ENCODE measurements at regions not wholly inside any gene's neighbourhood (a gene's known extent, or its start where the extent isn't known, plus 50 kb on each side); places are given as distances from the start of the nearest gene placed in this dataset.

DNA sequence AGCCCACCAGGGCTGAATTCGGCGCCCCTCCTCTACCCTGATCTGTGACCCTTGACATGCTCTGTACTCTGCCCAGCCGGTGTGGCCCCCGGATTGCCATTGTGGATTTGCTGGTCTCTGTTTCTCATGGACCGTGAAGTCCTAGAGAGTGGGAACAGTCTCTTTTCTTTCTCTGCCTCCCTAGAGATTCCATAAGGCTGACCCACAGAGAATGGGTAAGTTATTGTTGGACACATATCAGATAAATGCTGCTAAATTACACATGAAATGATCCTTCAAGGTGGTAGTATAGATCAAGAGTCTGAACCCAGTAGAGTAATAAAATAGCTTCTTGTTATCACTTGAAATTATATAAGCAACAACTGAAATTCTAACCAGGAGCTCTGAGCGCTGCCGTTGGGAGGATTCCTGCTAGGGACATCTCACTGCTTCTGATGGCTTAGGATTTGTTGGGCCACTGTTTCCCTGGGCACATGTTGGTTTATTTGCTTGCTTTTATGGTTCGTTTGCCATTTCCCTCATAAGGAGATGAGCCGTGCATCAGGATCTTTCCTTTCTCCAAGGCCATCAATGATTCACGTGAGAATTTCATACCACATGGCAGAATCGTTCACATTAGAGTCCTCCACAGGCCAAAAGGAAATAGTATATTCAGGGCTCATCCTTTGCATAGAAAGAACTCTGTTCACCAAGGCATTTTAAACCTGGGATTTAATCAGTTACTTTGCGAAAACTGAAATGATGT is 111.9 kb downstream of the ZBTB18 start:
- ATAC-seq: no peak
- H3K4me3 ChIP-seq (ENCODE audit: low read depth in 2 of 2, low read length in 2 of 2): no peak overlapping the region
- in situ Hi-C loops (cut with HindIII; ENCODE audit: low pct_unique_long_range_greater_than_20kb, low sequenced_read_pairs): no loop called here
- ChIA-PET CTCF (no interaction called here), POLR2A (no interaction called here)
- H3K4me1 ChIP-seq (ENCODE audit: control insufficient read depth, insufficient read depth, low read length): peaks cover 9% of the 10 kb centered on the region; the same call in 1 of the 2 replicates
- peak overlapping the region; percentile 40; the same call in 1 of the 2 replicates for H3K27ac ChIP-seq (ENCODE audit: low read length)
- H3K27me3 ChIP-seq (ENCODE audit: control insufficient read depth, insufficient read depth, low read length): no peaks in the 10 kb centered on the region
- DNase-seq (ENCODE audit: low read depth, low spot score): no peak
- intact Hi-C loops (cut with micrococcal nuclease; ENCODE audit: unreplicated experiment): no loop called here
- TF ChIP-seq SIN3A (IDR thresholded peaks at IDR 0.05; ENCODE audit: borderline replicate concordance, insufficient read depth, low read depth, low read length) (no peak), TCF7L2 (IDR thresholded peaks at IDR 0.05; ENCODE audit: low read depth, low read length) (no peak), POLR2AphosphoS5 (IDR thresholded peaks at IDR 0.05; ENCODE audit: low read depth, low read length) (no peak)
- TF ChIP-seq, protein P1, sequence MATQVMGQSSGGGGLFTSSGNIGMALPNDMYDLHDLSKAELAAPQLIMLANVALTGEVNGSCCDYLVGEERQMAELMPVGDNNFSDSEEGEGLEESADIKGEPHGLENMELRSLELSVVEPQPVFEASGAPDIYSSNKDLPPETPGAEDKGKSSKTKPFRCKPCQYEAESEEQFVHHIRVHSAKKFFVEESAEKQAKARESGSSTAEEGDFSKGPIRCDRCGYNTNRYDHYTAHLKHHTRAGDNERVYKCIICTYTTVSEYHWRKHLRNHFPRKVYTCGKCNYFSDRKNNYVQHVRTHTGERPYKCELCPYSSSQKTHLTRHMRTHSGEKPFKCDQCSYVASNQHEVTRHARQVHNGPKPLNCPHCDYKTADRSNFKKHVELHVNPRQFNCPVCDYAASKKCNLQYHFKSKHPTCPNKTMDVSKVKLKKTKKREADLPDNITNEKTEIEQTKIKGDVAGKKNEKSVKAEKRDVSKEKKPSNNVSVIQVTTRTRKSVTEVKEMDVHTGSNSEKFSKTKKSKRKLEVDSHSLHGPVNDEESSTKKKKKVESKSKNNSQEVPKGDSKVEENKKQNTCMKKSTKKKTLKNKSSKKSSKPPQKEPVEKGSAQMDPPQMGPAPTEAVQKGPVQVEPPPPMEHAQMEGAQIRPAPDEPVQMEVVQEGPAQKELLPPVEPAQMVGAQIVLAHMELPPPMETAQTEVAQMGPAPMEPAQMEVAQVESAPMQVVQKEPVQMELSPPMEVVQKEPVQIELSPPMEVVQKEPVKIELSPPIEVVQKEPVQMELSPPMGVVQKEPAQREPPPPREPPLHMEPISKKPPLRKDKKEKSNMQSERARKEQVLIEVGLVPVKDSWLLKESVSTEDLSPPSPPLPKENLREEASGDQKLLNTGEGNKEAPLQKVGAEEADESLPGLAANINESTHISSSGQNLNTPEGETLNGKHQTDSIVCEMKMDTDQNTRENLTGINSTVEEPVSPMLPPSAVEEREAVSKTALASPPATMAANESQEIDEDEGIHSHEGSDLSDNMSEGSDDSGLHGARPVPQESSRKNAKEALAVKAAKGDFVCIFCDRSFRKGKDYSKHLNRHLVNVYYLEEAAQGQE (IDR thresholded peaks at IDR 0.05; ENCODE audit: insufficient read depth in 1 of 2, low read depth in 2 of 2, low read length in 1 of 2): no peak
- TF ChIP-seq, protein P2, sequence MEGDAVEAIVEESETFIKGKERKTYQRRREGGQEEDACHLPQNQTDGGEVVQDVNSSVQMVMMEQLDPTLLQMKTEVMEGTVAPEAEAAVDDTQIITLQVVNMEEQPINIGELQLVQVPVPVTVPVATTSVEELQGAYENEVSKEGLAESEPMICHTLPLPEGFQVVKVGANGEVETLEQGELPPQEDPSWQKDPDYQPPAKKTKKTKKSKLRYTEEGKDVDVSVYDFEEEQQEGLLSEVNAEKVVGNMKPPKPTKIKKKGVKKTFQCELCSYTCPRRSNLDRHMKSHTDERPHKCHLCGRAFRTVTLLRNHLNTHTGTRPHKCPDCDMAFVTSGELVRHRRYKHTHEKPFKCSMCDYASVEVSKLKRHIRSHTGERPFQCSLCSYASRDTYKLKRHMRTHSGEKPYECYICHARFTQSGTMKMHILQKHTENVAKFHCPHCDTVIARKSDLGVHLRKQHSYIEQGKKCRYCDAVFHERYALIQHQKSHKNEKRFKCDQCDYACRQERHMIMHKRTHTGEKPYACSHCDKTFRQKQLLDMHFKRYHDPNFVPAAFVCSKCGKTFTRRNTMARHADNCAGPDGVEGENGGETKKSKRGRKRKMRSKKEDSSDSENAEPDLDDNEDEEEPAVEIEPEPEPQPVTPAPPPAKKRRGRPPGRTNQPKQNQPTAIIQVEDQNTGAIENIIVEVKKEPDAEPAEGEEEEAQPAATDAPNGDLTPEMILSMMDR (IDR thresholded peaks at IDR 0.05): no peak
- BruUV-seq (replicated peaks): no TSS peak
- H3K9me3 ChIP-seq (ENCODE audit: control insufficient read depth, insufficient read depth, low read depth, low read length): no peaks in the 10 kb centered on the region; the same call in 1 of the 2 replicates
- no peaks in the 10 kb centered on the region for H3K36me3 ChIP-seq (ENCODE audit: control insufficient read depth, insufficient read depth, low read length)

DNA sequence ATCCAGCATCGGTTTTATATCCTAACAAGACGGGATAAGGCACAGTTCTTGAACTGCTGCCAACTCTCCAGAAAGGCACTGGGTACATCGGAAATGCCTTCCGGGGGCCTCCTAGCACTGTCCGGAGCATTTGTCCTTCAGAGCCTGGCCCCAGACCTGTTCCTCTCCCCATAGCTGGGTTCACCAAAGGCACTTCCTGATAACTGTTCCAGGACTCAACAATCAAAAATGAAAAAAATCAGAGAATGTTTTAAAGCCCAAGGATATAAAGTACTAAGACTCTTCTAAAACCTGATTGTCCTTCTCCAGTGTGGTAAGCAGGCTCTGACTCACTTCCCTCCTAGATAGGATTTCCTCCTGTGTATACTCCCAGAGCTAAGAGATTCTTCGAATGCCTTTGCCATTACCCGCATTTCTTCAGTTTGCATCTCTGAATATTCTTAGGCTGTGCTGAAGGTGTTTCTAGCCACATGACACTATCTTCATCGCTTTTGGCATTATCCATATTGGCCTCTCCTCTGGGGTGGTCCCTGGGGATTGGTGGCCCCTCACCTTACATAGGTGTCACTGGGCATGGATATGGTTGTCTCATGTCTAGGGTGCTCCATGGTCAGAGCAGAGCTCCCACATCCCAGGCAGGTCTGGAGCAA is 112.9 kb downstream of the ZBTB18 start:
- in situ Hi-C loops (cut with HindIII; ENCODE audit: low pct_unique_long_range_greater_than_20kb, low sequenced_read_pairs) (no loop called here), intact Hi-C loops (cut with micrococcal nuclease; ENCODE audit: unreplicated experiment) (no loop called here)
- Histone ChIP-seq H3K27me3 (ENCODE audit: control insufficient read depth, insufficient read depth, low read length) (no peaks in the 10 kb centered on the region), H3K9me3 (ENCODE audit: control insufficient read depth, insufficient read depth, low read depth, low read length) (no peaks in the 10 kb centered on the region; the same call in 1 of the 2 replicates), H3K27ac (ENCODE audit: low read length) (peak overlapping the region; percentile 59; the same call in 1 of the 2 replicates), H3K4me1 (ENCODE audit: control insufficient read depth, insufficient read depth, low read length) (peaks cover 9% of the 10 kb centered on the region; the same call in 1 of the 2 replicates), H3K4me3 (ENCODE audit: low read depth in 2 of 2, low read length in 2 of 2) (no peak overlapping the region), H3K36me3 (ENCODE audit: control insufficient read depth, insufficient read depth, low read length) (no peaks in the 10 kb centered on the region)
- peak; percentile 96 for ATAC-seq
- TF ChIP-seq TCF7L2 (IDR thresholded peaks at IDR 0.05; ENCODE audit: low read depth, low read length) (no peak), SIN3A (IDR thresholded peaks at IDR 0.05; ENCODE audit: borderline replicate concordance, insufficient read depth, low read depth, low read length) (no peak), POLR2AphosphoS5 (IDR thresholded peaks at IDR 0.05; ENCODE audit: low read depth, low read length) (no peak)
- TF ChIP-seq, protein P2 (IDR thresholded peaks at IDR 0.05): no peak
- TF ChIP-seq, protein P1 (IDR thresholded peaks at IDR 0.05; ENCODE audit: insufficient read depth in 1 of 2, low read depth in 2 of 2, low read length in 1 of 2): no peak
- ChIA-PET CTCF (no interaction called here), POLR2A (no interaction called here)
- peak; percentile 50 for DNase-seq (ENCODE audit: low read depth, low spot score)
- BruUV-seq (replicated peaks): no TSS peak

Measured in Panc1 (cell line).